ENCODE measurements at regions not wholly inside any gene's neighbourhood (a gene's known extent, or its start where the extent isn't known, plus 50 kb on each side); places are given as distances from the start of the nearest gene placed in this dataset.

DNA sequence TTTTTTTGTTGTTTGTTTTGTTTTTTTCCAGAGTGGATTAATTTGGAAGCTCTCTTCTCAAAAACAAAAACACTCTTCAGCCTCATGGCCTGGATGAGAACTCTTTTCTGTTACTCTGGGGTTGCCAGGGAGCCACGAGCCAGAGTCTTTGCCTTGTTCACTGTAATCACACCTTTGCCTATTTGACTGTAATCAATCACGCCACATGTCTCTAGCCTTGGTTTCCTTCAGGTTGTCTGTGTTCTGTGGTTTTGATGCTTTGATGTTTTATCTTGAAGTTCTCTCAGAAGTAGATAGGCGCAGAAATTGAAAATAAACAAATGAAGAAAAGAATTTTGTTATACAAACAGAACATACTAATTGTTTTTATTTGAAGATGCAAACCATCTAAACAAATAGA lies 62.3 kb upstream of the IGF1R start:
- H3K4me3 ChIP-seq (ENCODE audit: low read depth, low read length), result no peak overlapping the region
- no peak for DNase-seq (ENCODE audit: low read depth)
- TF ChIP-seq, protein P1, sequence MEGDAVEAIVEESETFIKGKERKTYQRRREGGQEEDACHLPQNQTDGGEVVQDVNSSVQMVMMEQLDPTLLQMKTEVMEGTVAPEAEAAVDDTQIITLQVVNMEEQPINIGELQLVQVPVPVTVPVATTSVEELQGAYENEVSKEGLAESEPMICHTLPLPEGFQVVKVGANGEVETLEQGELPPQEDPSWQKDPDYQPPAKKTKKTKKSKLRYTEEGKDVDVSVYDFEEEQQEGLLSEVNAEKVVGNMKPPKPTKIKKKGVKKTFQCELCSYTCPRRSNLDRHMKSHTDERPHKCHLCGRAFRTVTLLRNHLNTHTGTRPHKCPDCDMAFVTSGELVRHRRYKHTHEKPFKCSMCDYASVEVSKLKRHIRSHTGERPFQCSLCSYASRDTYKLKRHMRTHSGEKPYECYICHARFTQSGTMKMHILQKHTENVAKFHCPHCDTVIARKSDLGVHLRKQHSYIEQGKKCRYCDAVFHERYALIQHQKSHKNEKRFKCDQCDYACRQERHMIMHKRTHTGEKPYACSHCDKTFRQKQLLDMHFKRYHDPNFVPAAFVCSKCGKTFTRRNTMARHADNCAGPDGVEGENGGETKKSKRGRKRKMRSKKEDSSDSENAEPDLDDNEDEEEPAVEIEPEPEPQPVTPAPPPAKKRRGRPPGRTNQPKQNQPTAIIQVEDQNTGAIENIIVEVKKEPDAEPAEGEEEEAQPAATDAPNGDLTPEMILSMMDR (IDR thresholded peaks at IDR 0.05; ENCODE audit: insufficient read depth, low read depth, low read length, missing control alignments), result no peak

DNA sequence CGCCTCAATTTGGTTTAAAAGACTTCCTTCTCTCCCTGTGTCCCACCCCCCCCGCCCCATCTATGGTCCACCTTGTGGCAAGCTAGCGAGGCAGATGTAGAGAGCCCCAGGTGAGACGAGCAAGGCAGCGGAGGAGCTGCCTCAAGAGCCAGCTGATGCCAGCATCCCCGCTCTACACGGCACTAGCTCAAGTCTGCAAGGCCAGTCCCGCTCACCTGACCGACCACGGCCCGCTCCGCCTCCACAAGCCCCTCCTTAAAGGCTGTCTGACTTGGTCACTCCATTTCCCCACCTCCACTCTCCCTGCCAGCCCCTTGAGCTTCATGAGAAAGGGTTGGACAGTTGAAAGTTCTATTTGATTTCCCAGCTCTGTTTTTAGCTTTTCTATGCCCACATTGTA lies 56.2 kb upstream of the IGF1R start:
- TF ChIP-seq, protein P1 (IDR thresholded peaks at IDR 0.05; ENCODE audit: insufficient read depth, low read depth, low read length, missing control alignments), result no peak
- H3K4me3 ChIP-seq (ENCODE audit: low read depth, low read length), result no peak overlapping the region
- DNase-seq (ENCODE audit: low read depth), result no peak

DNA sequence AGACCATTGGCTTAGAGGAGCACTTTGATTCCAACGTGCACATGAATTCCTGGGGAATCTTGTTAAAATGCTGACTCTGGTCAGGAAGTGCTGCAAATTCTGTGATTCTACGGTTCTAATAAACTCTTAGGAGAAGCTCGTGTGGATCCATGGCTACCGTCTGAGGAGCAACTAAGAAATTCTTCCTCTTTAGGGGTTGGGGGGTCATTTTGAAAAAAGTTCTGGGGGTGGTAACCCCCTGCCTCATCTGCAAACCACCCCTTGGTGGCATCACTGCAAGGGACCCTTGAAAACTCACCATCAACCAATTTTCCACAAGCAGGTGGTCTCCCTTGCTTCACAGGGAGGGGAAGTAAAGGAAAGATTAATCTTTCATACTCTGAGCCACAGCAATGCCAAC lies 52.2 kb upstream of the IGF1R start:
- TF ChIP-seq, protein P1 (IDR thresholded peaks at IDR 0.05; ENCODE audit: insufficient read depth, low read depth, low read length, missing control alignments), result no peak
- H3K4me3 ChIP-seq (ENCODE audit: low read depth, low read length), result no peak overlapping the region
- no peak for DNase-seq (ENCODE audit: low read depth)

DNA sequence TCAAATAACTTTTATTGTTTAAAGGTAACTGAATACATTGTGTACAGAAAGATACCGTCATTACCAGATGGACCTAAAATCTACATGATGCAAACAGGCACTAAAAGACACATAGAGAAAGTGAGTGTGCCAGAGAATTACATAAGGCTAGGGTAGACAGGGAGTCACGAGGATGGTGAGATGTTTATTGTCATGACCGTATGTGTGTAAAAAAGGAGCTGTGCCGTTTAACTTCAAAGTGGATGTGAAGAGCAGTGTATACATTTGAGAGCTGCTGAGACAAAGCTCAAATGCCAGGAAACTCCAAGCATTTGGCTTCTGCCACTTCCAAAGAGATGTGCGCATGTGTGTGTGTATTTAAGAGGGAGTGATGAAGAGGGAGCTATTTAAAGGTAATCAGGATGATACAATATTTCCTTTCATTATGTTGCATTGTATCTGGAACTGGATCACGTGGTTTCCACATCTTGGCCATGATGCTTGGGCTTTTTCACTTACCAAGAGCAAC lies 51.4 kb upstream of the IGF1R start:
- H3K4me3 ChIP-seq (ENCODE audit: low read depth, low read length), result no peak overlapping the region
- DNase-seq (ENCODE audit: low read depth), result no peak
- TF ChIP-seq, protein P1 (IDR thresholded peaks at IDR 0.05; ENCODE audit: insufficient read depth, low read depth, low read length, missing control alignments), result no peak

DNA sequence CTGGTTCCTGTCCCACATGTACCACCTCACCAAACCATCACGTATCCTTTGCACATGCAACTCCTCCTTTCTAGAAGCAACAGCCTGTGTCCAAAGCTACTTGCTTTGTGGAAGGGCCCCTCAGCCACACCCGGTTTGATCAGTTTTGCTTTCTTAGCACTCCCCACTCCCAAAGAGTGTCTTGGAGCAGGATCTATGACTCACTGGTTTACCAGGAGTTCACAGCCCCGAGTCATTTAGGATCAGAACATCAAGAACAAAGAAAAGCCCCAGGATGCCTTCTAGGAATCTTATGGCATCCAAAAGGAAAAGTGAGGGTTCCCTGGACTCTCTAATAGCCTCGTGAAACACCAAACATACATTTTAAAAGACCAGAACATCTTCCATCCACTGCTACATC lies 50.7 kb upstream of the IGF1R start:
- DNase-seq (ENCODE audit: low read depth), result no peak
- no peak overlapping the region for H3K4me3 ChIP-seq (ENCODE audit: low read depth, low read length)
- TF ChIP-seq, protein P1 (IDR thresholded peaks at IDR 0.05; ENCODE audit: insufficient read depth, low read depth, low read length, missing control alignments), result no peak
